ENCODE measurements at regions not wholly inside any gene's neighbourhood (a gene's known extent, or its start where the extent isn't known, plus 50 kb on each side); places are given as distances from the start of the nearest gene placed in this dataset.

DNA sequence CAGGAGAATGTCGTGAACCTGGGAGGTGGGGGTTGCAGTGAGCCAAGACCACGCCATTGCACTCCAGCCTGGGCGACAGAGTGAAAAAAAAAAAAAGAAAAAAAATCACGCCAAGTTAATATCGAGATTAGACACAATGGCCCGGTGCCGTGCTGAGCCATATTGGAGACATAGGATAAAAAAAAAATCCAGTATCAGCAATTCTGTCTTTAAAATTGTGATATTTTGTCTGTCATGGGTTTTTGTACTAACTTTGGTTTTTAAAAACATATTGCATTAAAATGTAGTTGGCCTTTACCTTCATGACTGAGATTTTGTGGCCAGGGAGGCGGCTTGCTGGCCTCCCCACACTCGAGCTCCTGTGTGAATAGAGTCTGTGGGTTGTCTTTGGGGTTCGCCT lies 62.8 kb upstream of the PITRM1 start:
- no peaks in the 10 kb centered on the region for H3K36me3 ChIP-seq (ENCODE audit: insufficient read depth, low read length)
- H2AFZ ChIP-seq (ENCODE audit: low read length), result no peak overlapping the region
- H3K27me3 ChIP-seq (ENCODE audit: insufficient read depth, low read length, poor library complexity, severe bottlenecking), result no peaks in the 10 kb centered on the region
- no peaks in the 10 kb centered on the region for H3K9me2 ChIP-seq (replicated peaks; ENCODE audit: low read depth, low read length)
- no peak overlapping the region for H3K4me3 ChIP-seq (ENCODE audit: low read length, poor library complexity, severe bottlenecking)
- H3F3A ChIP-seq (ENCODE audit: low read depth), result no peaks in the 10 kb centered on the region
- H3K9ac ChIP-seq (ENCODE audit: low read depth, low read length, poor library complexity, severe bottlenecking), result no peak overlapping the region
- H3K4me1 ChIP-seq (ENCODE audit: insufficient read depth, low read length, poor library complexity, severe bottlenecking), result no peaks in the 10 kb centered on the region
- H4K20me1 ChIP-seq (ENCODE audit: insufficient read depth, low read length, poor library complexity, severe bottlenecking), result no peaks in the 10 kb centered on the region
- H3K79me2 ChIP-seq (ENCODE audit: insufficient read depth, low read length), result no peaks in the 10 kb centered on the region
- H3K4me2 ChIP-seq (ENCODE audit: low read depth, low read length, poor library complexity, severe bottlenecking), result no peak overlapping the region
- H3K9me3 ChIP-seq (ENCODE audit: insufficient read depth, low read depth, low read length), result no peaks in the 10 kb centered on the region
- TF ChIP-seq EZH2phosphoT487 (IDR thresholded peaks at IDR 0.05; ENCODE audit: borderline replicate concordance), result no peak
- TF ChIP-seq, protein P1, sequence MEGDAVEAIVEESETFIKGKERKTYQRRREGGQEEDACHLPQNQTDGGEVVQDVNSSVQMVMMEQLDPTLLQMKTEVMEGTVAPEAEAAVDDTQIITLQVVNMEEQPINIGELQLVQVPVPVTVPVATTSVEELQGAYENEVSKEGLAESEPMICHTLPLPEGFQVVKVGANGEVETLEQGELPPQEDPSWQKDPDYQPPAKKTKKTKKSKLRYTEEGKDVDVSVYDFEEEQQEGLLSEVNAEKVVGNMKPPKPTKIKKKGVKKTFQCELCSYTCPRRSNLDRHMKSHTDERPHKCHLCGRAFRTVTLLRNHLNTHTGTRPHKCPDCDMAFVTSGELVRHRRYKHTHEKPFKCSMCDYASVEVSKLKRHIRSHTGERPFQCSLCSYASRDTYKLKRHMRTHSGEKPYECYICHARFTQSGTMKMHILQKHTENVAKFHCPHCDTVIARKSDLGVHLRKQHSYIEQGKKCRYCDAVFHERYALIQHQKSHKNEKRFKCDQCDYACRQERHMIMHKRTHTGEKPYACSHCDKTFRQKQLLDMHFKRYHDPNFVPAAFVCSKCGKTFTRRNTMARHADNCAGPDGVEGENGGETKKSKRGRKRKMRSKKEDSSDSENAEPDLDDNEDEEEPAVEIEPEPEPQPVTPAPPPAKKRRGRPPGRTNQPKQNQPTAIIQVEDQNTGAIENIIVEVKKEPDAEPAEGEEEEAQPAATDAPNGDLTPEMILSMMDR (conservative IDR thresholded peaks at IDR 0.05; ENCODE audit: low read length), result no peak

DNA sequence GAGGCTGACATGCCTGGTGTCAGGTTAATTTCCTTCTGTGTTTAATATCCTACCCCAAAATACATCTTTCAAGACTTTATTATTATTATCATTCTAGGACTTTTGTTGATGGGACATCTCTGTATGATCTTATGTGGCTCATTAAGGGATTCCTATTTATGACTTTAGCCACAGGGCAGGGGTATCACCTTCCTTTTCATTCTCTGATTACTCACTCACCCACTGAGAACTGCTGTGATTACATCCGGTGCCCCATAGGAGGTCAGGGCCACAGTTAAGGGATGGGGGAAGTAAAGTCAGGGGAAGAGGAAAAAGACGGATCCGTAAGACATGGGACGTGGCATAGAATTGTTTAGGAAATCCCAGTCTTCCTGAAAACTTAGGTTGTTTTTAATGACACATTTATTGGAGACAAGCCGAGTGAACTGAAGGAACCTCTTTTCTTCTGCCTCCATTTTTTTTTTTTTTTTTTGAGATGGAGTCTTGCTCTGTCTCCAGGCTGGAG lies 61.0 kb upstream of the PITRM1 start:
- H3K9me3 ChIP-seq (ENCODE audit: insufficient read depth, low read depth, low read length), result no peaks in the 10 kb centered on the region
- no peak overlapping the region for H3K4me2 ChIP-seq (ENCODE audit: low read depth, low read length, poor library complexity, severe bottlenecking)
- H3K4me3 ChIP-seq (ENCODE audit: low read length, poor library complexity, severe bottlenecking), result no peak overlapping the region
- H3K79me2 ChIP-seq (ENCODE audit: insufficient read depth, low read length), result no peaks in the 10 kb centered on the region
- TF ChIP-seq, protein P1 (conservative IDR thresholded peaks at IDR 0.05; ENCODE audit: low read length), result no peak
- TF ChIP-seq EZH2phosphoT487 (IDR thresholded peaks at IDR 0.05; ENCODE audit: borderline replicate concordance), result no peak
- no peaks in the 10 kb centered on the region for H4K20me1 ChIP-seq (ENCODE audit: insufficient read depth, low read length, poor library complexity, severe bottlenecking)
- no peaks in the 10 kb centered on the region for H3F3A ChIP-seq (ENCODE audit: low read depth)
- H3K4me1 ChIP-seq (ENCODE audit: insufficient read depth, low read length, poor library complexity, severe bottlenecking), result no peaks in the 10 kb centered on the region
- no peak overlapping the region for H2AFZ ChIP-seq (ENCODE audit: low read length)
- no peaks in the 10 kb centered on the region for H3K9me2 ChIP-seq (replicated peaks; ENCODE audit: low read depth, low read length)
- H3K36me3 ChIP-seq (ENCODE audit: insufficient read depth, low read length), result no peaks in the 10 kb centered on the region
- H3K27me3 ChIP-seq (ENCODE audit: insufficient read depth, low read length, poor library complexity, severe bottlenecking), result peaks cover 9% of the 10 kb centered on the region
- H3K9ac ChIP-seq (ENCODE audit: low read depth, low read length, poor library complexity, severe bottlenecking), result no peak overlapping the region

DNA sequence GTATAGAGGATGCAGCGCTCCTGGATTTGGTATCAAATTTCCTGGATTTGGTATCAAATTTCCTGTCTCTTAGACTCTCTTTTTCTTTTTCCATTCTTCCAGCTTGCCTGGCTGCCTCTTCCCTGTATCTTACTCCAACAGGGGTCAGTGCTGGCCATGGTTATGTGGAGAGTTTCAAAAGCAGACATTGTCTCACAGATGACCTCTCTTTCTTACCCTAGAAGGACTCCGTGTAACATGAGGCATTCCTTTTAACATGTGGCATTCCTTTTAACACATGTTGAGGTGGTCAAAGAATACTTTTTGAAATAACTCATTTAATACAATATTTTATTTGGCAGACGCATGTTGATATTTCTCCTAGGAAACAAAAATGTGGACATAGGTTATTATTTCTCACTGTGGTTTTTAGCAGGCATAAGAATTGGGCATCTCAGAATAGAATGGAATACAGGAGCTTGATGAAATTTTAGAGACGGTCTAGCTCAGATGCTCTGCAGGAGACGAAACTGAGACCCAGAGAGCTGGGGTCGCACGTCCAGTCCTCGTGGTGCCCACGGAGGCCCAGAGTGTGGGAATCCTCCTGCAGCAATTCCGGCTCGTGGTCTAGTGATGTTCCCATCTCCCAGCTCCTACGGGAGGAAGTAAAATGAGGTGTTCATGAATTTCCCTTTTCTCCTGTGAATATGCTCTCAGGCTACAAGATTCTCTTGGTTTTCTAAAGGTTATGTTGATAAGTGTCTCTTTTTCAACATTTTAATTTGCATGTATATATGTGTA lies 59.6 kb upstream of the PITRM1 start:
- TF ChIP-seq, protein P1 (conservative IDR thresholded peaks at IDR 0.05; ENCODE audit: low read length), result no peak
- no peak for TF ChIP-seq EZH2phosphoT487 (IDR thresholded peaks at IDR 0.05; ENCODE audit: borderline replicate concordance)
- Histone ChIP-seq H3K79me2 (ENCODE audit: insufficient read depth, low read length) (no peaks in the 10 kb centered on the region), H3K9me2 (replicated peaks; ENCODE audit: low read depth, low read length) (no peaks in the 10 kb centered on the region), H3K4me1 (ENCODE audit: insufficient read depth, low read length, poor library complexity, severe bottlenecking) (peaks cover 10% of the 10 kb centered on the region), H4K20me1 (ENCODE audit: insufficient read depth, low read length, poor library complexity, severe bottlenecking) (no peaks in the 10 kb centered on the region), H2AFZ (ENCODE audit: low read length) (no peak overlapping the region), H3K4me3 (ENCODE audit: low read length, poor library complexity, severe bottlenecking) (no peak overlapping the region), H3F3A (ENCODE audit: low read depth) (no peaks in the 10 kb centered on the region), H3K4me2 (ENCODE audit: low read depth, low read length, poor library complexity, severe bottlenecking) (no peak overlapping the region), H3K9me3 (ENCODE audit: insufficient read depth, low read depth, low read length) (no peaks in the 10 kb centered on the region), H3K36me3 (ENCODE audit: insufficient read depth, low read length) (no peaks in the 10 kb centered on the region), H3K27me3 (ENCODE audit: insufficient read depth, low read length, poor library complexity, severe bottlenecking) (peaks cover 9% of the 10 kb centered on the region), H3K9ac (ENCODE audit: low read depth, low read length, poor library complexity, severe bottlenecking) (no peak overlapping the region)
